Activated CD4-positive, alpha-beta T cell treated with anti-CD3 and anti-CD28 coated beads for 36 hours (primary cell): ENCODE measurements at regions not wholly inside any gene's neighbourhood (a gene's known extent, or its start where the extent isn't known, plus 50 kb on each side); places are given as distances from the start of the nearest gene placed in this dataset.

Experiments used
- ATAC-seq: fragments of 200-7000 bp; cut with Tn5 transposase; one replicate; pipeline ENCODE4 v1.10.0; 2021; ENCODE audit warnings: mild to moderate bottlenecking, moderate library complexity
- CTCF ChIA-PET: fragments of 350-600 bp; sonication (Branson Sonifier 250); formaldehyde crosslinking; loops from one replicate; lab custom pipeline; 2021; ENCODE audit warnings: antibody characterized with exemption; lab: Charles Lee
- POLR2A ChIA-PET: fragments of 350-600 bp; sonication (Branson Sonifier 250); formaldehyde crosslinking; loops from one replicate; lab custom pipeline; 2021; ENCODE audit warnings: antibody characterized with exemption, inconsistent platforms; lab: Charles Lee
- DNase-seq: peaks from one replicate; pipeline ENCODE4 v3.0.0-alpha.2; 2020
- H3K27ac Mint-ChIP-seq: one replicate; pipeline ENCODE4 v1.8.0; 2021; ENCODE audit warnings: mixed read lengths
- H3K27me3 Mint-ChIP-seq: one replicate; pipeline ENCODE4 v1.8.0; 2021; ENCODE audit warnings: mixed read lengths
- H3K36me3 Mint-ChIP-seq: one replicate; pipeline ENCODE4 v1.8.0; 2021; ENCODE audit warnings: low read depth, mixed read lengths
- H3K4me1 Mint-ChIP-seq: one replicate; pipeline ENCODE4 v1.8.0; 2021; ENCODE audit warnings: mixed read lengths
- H3K4me3 Mint-ChIP-seq: one replicate; pipeline ENCODE4 v1.8.0; 2021; ENCODE audit warnings: mild to moderate bottlenecking, moderate library complexity, mixed read lengths
- H3K9me3 Mint-ChIP-seq: one replicate; pipeline ENCODE4 v1.8.0; 2021; ENCODE audit warnings: low read depth, mixed read lengths
- intact Hi-C, 2 experiments: fragments of 100-400 bp; cut with DNase I in 1 of 2; cut with micrococcal nuclease in 1 of 2; formaldehyde crosslinking; loops; one replicate each; pipeline versions ENCODE4 v1.14.2 to v1.15.1; 2022 to 2024; cut with DNase I, micrococcal nuclease

DNA sequence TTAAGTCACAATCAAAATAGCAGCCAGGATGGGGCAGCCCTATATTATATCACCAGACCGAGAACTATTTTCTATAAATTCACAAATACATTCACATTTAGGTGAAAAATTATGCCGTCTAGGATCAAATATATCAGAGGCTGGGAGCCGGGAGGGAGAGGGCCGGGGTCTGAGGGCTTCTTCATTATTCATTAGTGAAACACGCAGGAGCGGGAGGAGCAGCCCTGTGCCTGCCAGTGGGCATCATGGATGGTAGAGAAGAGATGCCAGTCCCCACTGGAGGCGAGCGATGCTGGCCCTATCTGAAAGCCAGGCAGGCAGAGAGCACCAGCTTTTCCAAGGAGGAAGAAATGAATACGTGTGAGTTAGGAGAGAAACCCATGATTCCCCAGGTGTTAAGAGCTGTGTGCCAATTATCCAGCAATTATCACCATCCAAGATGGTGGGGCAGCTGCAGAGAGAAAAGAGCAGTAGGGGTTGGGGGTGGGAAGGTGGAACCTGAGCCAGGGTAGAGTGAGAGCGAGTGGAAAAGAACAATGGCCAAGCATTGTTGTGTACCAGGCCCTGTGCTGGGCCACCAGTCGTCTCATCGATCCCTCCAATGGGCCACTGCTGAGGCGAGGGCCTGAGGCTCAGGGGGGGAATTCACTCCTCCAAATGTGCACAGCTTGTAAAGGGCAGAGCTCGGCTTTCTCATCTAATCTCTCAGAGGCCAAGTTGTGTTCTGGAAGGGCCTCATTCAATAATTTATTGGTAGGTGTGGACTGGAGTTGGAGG is 261.3 kb upstream of the TLE3 start:
- Mint-ChIP-seq H3K4me3 (no peak overlapping the region), H3K27me3 (no peaks in the 10 kb centered on the region), H3K4me1 (peaks cover 7% of the 10 kb centered on the region), H3K36me3 (no peaks in the 10 kb centered on the region), H3K9me3 (no peaks in the 10 kb centered on the region), H3K27ac (no peak overlapping the region)
- CTCF ChIA-PET, result interaction anchor here (0.7 kb wide), 1 partner anchor 21 kb away, joined by 3 read pairs; no protein-coding TSS in a partner anchor
- POLR2A ChIA-PET, result no interaction called here
- intact Hi-C loops, result no loop called here
- ATAC-seq (no peak), DNase-seq (no peak)

DNA sequence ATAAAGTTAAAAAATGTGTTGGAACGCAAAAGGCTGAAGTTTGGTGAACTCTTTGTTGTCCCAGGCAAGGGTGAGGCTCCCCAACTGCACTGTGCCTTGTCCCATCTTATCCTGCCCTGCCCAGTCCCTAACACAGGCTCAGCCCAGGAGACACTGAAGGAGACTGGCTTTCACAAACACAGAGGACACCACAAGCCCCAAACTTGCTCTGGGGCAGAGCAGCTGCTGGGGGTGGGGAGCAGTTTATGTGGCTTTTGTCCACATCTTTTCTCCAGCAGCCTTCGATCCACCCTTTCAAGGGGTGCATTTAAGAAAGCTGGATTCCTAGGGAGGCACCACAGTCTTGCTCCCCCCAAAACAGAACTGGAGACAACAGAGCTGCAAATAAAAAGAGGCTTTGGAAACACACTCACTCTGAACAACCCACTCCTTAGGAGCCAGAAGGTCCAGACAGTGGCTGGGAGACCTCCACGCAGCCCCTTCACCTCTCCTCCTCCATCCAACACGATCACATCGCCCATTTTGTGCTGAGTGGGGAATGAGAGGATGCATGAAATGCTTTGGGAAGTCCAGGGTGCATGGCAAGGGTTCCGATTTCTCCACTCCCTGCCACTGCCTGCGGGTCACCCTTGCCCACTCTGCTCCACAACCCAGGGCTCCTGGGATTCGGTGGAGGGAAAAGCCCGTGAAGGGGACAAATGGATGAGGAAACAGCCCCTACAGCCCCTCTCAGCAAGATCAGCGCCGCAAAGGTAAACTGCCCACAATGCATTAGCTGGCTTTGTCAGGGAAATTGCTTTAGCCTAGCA is 260.5 kb upstream of the TLE3 start:
- Mint-ChIP-seq H3K4me3 (no peak overlapping the region), H3K4me1 (no peaks in the 10 kb centered on the region), H3K27me3 (no peaks in the 10 kb centered on the region), H3K9me3 (no peaks in the 10 kb centered on the region), H3K27ac (no peak overlapping the region), H3K36me3 (no peaks in the 10 kb centered on the region)
- DNase-seq, result no peak
- intact Hi-C loops, result no loop called here
- POLR2A ChIA-PET, result no interaction called here
- CTCF ChIA-PET, result interaction anchor here (0.7 kb wide), 1 partner anchor 22 kb away, joined by 3 read pairs; no protein-coding TSS in a partner anchor
- ATAC-seq, result no peak

DNA sequence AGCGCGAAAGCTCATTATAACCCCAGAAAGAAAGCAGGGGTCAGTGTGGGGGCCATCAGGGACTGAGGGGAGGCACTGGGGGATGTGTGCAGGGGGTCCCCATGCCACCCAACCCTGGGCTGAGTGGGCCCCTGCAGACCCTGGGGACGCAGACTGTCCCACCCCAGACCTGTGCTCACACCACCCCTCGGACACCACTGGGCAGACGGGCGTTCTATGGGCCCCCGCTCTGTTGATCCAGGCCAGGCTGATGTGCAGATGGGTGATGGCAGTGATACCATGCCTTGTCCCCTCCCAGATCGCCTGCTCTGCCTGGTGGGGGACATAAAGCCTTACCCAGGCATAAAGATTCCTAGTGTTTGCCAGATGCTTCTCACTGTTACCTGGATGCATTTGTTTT is 259.7 kb upstream of the TLE3 start:
- H3K36me3 Mint-ChIP-seq, result no peaks in the 10 kb centered on the region
- POLR2A ChIA-PET, result no interaction called here
- ATAC-seq, result no peak

DNA sequence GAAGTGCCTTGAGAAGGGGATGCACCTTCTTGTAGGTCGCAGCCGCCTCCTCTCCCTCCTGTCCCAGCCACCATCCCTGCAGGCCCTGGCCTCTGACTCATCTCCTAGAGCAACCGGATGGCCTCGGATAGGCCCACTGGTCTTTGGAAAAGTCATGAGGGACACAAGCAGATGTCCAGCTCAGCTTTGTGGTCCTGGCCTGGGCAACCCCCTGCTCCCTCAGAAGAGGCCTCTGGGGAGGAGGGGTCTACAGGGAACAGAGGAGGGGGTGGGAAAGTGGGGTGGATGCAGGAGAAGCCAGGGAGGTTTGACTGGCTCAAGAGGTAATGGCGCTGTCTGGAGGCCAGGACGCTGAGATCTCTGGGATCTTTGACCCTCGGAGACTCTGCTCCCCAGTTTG is 259.2 kb upstream of the TLE3 start:
- CTCF ChIA-PET, result no interaction called here
- ATAC-seq, result no peak
- Mint-ChIP-seq H3K4me3 (no peak overlapping the region), H3K36me3 (no peaks in the 10 kb centered on the region), H3K9me3 (no peaks in the 10 kb centered on the region), H3K4me1 (no peaks in the 10 kb centered on the region), H3K27ac (no peak overlapping the region), H3K27me3 (no peaks in the 10 kb centered on the region)
- POLR2A ChIA-PET, result no interaction called here
- intact Hi-C loops, result no loop called here
- DNase-seq, result no peak

More for the DNA sequence above, 259.7 kb upstream of the TLE3 start:
- no peak for DNase-seq
- no peaks in the 10 kb centered on the region for H3K4me1 Mint-ChIP-seq
- no peak overlapping the region for H3K4me3 Mint-ChIP-seq
- no peaks in the 10 kb centered on the region for H3K9me3 Mint-ChIP-seq
- H3K27me3 Mint-ChIP-seq, result no peaks in the 10 kb centered on the region
- CTCF ChIA-PET, result no interaction called here
- intact Hi-C loops, result no loop called here
- H3K27ac Mint-ChIP-seq, result no peak overlapping the region

DNA sequence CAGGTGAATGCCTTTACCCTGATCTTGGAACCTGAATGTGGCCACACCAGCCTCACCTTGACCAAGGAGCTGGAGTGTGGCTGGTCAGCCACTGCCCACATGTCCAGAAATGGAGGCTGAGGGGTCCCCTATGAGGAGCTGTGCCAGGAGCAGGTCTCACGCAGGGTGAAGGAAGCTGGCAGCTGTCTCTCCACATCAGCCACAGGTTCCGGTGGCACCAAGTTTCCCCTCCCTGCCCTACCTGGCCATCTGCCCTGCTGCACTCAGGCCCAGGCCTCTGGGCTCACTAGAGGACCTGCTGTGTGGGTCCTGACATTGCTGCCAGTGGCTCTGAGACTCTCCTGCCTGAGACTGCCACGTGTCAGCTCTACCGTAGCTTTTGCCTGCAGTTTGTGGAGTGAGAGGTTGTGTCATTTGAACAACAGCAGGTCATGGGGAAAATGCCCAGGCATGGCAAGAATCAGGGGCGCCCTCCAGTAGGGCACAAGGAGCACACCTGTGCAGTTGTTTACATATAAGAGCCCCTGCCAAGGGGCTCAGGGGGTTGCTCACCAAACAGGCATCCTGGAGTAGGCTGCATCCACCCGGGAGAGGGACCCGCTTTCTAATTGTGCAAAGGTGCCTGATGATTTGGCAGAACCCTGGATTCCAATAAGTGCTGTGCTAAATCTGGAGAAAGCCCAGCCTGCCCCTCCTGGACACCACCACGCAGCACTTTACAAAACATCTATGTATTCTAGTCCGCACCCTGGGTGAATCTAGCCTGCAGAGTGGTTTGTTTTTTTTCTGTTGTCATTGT is 258.5 kb upstream of the TLE3 start:
- ChIA-PET POLR2A (no interaction called here), CTCF (no interaction called here)
- Mint-ChIP-seq H3K9me3 (no peaks in the 10 kb centered on the region), H3K4me3 (no peak overlapping the region), H3K27ac (no peak overlapping the region), H3K36me3 (no peaks in the 10 kb centered on the region), H3K27me3 (no peaks in the 10 kb centered on the region), H3K4me1 (no peaks in the 10 kb centered on the region)
- DNase-seq, result no peak
- ATAC-seq, result no peak
- intact Hi-C loops, result no loop called here

DNA sequence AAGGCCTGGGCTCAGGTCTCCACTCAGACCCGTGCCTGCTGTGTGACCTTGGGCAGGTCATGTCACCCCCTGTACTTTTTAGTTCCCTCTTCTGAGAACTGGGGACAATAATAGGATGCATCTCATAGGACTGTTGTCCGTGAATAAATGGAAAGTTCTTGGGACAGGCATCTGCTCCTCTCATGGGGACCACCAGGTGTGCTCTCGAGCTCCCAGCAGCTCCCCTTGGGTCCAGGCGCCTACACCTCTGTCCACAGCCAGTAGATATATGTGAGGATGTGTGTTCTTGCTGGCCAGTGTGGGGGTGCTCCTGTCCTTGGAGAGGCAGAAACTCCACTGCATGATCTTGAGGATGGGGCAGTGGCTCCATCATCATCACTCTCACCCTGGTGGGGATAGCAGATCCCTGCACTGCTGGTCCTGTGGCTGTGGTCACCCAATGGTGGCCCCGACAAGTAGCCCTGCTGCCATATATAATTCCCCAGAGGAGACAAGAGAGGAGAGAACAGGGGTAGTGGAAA is 257.6 kb upstream of the TLE3 start:
- DNase-seq, result no peak
- H3K4me3 Mint-ChIP-seq, result no peak overlapping the region
- H3K27me3 Mint-ChIP-seq, result no peaks in the 10 kb centered on the region
- no peak overlapping the region for H3K27ac Mint-ChIP-seq
- ChIA-PET POLR2A (no interaction called here), CTCF (interaction anchor here (0.7 kb wide), 1 partner anchor 794 kb away, joined by 3 read pairs; no protein-coding TSS in a partner anchor)
- intact Hi-C loops, result no loop called here
- no peaks in the 10 kb centered on the region for H3K36me3 Mint-ChIP-seq
- H3K9me3 Mint-ChIP-seq, result no peaks in the 10 kb centered on the region
- no peaks in the 10 kb centered on the region for H3K4me1 Mint-ChIP-seq
- ATAC-seq, result no peak

DNA sequence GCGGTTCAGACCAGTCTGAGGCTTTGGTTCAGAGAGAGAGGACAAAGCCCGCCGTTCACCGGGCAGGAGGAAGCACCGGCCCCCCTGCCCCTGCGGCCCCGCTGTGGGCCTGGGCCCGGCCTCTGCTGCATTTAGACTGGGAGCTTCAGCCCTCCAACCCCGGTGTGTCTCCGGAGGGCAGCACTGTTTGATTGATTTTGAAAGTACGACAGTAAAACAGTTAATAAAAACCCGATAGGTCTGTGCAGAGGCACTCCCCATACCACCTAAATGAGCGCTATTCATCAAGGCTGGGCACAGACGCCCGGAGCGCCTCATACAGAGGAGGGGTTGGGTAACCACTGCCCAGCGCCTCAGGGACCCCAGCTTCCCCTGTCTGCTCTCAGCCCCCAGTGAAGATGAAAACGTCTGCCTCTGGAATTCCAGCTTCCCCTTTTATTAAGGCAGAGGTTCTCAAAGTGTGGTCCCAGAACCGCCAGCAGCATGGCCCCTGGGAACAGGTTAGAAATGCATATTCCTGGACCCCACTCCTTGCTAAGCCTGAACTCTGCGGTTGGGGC is 256.7 kb upstream of the TLE3 start:
- POLR2A ChIA-PET, result no interaction called here
- CTCF ChIA-PET, result no interaction called here

DNA sequence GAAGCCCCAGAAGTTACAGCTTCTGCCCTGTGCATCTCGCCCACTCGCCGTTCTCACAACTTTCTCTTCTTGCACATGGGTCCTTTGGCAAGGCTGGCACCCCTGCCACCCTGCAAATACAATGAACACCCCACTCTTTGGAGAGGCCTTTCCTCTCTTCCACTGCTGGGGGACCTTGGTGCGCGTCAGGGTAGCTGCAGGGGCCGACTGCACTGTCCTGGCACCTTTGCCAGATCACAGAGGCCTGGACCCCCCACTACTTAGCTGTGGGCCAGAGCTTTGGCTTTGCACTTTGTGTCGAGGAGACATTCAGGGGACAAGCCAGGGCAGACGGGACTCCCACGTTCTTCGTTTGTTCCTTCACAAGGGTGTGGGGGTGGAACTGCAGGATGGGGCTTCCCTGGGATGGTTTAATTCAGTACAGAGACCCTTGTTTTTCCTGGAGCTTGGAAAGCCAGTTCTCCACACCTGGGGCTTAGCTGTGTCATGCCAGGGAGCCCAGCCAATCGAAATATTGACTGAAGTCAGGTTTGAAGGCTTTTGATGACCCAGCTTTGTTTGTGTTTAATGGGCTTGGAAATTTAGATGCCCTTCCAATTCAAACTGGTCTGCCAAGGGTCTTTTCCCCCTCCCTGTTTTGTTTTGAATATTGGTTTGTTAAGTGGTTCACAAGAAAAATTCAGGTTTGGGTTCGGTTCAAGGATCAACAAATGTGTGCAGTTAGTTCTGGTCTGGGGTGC is 256.1 kb upstream of the TLE3 start:
- intact Hi-C loops, result no loop called here
- Mint-ChIP-seq H3K4me1 (no peaks in the 10 kb centered on the region), H3K4me3 (no peak overlapping the region), H3K9me3 (no peaks in the 10 kb centered on the region), H3K27ac (no peak overlapping the region), H3K36me3 (no peaks in the 10 kb centered on the region), H3K27me3 (no peaks in the 10 kb centered on the region)
- ChIA-PET CTCF (no interaction called here), POLR2A (no interaction called here)
- ATAC-seq, result no peak
- no peak for DNase-seq

More for the DNA sequence above, 256.7 kb upstream of the TLE3 start:
- no peak overlapping the region for H3K27ac Mint-ChIP-seq
- H3K4me3 Mint-ChIP-seq, result no peak overlapping the region
- intact Hi-C loops, result no loop called here
- ATAC-seq (no peak), DNase-seq (no peak)
- H3K27me3 Mint-ChIP-seq, result no peaks in the 10 kb centered on the region
- no peaks in the 10 kb centered on the region for H3K36me3 Mint-ChIP-seq
- no peaks in the 10 kb centered on the region for H3K4me1 Mint-ChIP-seq
- no peaks in the 10 kb centered on the region for H3K9me3 Mint-ChIP-seq

DNA sequence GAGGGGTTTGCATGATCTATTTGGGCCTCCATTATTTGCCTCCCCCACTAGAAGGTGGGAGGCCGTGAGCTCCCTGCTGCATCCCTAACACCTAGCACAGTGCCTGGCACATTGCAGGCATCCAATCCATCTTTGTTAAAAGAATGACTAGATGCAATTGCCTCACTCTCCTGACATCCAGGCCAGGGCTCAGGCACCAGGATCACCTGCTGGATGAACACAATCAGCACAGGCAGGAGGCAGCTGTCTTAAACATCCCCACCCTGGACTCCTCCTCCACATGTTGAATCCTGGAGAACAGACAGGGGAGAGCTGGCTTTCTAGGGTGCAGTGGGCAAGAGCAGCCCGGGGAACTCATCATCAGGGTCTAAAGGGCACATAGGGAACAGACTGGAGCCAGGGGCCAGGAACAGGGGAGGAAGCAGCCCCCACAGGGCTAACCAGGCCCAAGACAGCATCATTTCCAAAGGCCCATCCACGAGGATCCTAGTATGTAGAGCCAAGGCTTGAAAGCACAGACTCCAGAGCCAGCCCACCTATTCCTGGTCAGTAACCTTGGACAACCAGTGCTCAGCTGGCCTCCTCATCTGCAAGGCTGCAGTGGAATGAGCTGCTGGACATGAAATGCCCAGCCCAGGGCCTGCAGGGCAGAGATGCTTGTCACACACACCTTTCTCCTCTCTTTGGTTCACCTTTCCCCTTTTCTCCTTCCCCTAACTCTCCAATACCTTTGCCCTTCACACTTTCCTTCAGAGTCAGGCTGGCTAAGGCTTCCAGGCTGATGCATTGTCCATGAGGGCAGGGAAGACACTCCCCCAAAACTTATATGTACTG is 254.4 kb upstream of the TLE3 start:
- CTCF ChIA-PET, result no interaction called here
- DNase-seq (no peak), ATAC-seq (no peak)
- H3K4me1 Mint-ChIP-seq, result no peaks in the 10 kb centered on the region
- no peaks in the 10 kb centered on the region for H3K36me3 Mint-ChIP-seq
- intact Hi-C loops, result no loop called here
- H3K9me3 Mint-ChIP-seq, result no peaks in the 10 kb centered on the region
- no peak overlapping the region for H3K4me3 Mint-ChIP-seq
- POLR2A ChIA-PET, result no interaction called here
- no peak overlapping the region for H3K27ac Mint-ChIP-seq
- H3K27me3 Mint-ChIP-seq, result no peaks in the 10 kb centered on the region

DNA sequence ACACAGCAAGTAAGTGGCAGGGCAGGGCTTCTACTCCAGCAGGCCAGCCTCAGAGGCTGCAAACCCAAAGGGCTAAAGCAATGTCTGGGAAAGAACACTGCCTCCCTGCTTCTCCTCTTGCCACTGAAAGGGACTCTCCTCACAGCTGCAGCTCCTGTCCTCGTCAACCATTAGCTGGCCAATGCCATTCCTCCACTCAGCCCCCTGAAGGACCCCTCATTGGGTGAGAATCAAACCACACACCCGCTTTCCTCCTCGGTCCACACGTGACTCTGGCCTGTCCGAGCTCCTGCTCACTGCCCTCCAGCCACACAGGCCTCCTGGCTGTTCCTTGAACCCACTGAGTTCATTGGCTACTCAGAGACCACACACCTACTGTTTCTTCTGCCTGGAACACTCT is 253.7 kb upstream of the TLE3 start:
- intact Hi-C loops, result no loop called here
- H3K4me1 Mint-ChIP-seq, result no peaks in the 10 kb centered on the region
- DNase-seq (no peak), ATAC-seq (no peak)
- no peaks in the 10 kb centered on the region for H3K36me3 Mint-ChIP-seq
- H3K9me3 Mint-ChIP-seq, result no peaks in the 10 kb centered on the region
- H3K27me3 Mint-ChIP-seq, result no peaks in the 10 kb centered on the region
- no peak overlapping the region for H3K4me3 Mint-ChIP-seq
- POLR2A ChIA-PET, result no interaction called here
- CTCF ChIA-PET, result no interaction called here
- H3K27ac Mint-ChIP-seq, result no peak overlapping the region
